Middle frontal gyrus (tissue), 1 donor: ENCODE measurements at regions not wholly inside any gene's neighbourhood (a gene's known extent, or its start where the extent isn't known, plus 50 kb on each side); places are given as distances from the start of the nearest gene placed in this dataset.
"Not testable (repeated sequence)": the region's sequence is repeated elsewhere in the genome, so short reads cannot be mapped to it uniquely, and the experiment has no call there.

Experiments
- DNase-seq: peaks from one replicate; pipeline ENCODE4 v3.0.0-alpha.2; 2015; ENCODE audit warnings: low spot score; ENCODE audit errors: extremely low spot score

- DNase-seq: no peak
These were observed 160.2 kb downstream of the TOX3 start for GRCh38 chr16:52386694-52387093.

GRCh38 chr16:52384378-52384777 lies 162.6 kb downstream of the TOX3 start:
- DNase-seq: no peak

- no peak for DNase-seq
These were observed 163.2 kb downstream of the TOX3 start for GRCh38 chr16:52383640-52384292.

GRCh38 chr16:52383119-52383518 lies 163.8 kb downstream of the TOX3 start:
- no peak for DNase-seq

- no peak for DNase-seq
These were observed 167.4 kb downstream of the TOX3 start for GRCh38 chr16:52379551-52379950.

GRCh38 chr16:52376676-52377280 lies 170.2 kb downstream of the TOX3 start:
- DNase-seq: no peak

- DNase-seq: no peak
These were observed 174.6 kb downstream of the TOX3 start for GRCh38 chr16:52372313-52372712.

- no peak for DNase-seq
These were observed 178.1 kb downstream of the TOX3 start for GRCh38 chr16:52368859-52369258.

GRCh38 chr16:52367821-52368220 lies 179.1 kb downstream of the TOX3 start:
- DNase-seq: no peak

GRCh38 chr16:52366983-52367382 lies 180.0 kb downstream of the TOX3 start:
- no peak for DNase-seq

GRCh38 chr16:52364500-52364899 lies 182.4 kb downstream of the TOX3 start:
- DNase-seq: no peak

- no peak for DNase-seq
These were observed 183.9 kb downstream of the TOX3 start for GRCh38 chr16:52363082-52363481.

GRCh38 chr16:52357711-52358110 lies 189.2 kb downstream of the TOX3 start:
- no peak for DNase-seq

GRCh38 chr16:52353249-52353648 lies 193.7 kb downstream of the TOX3 start:
- DNase-seq: no peak

- DNase-seq: no peak
These were observed 195.5 kb downstream of the TOX3 start for GRCh38 chr16:52351451-52351850.

GRCh38 chr16:52350031-52350642 lies 196.8 kb downstream of the TOX3 start:
- DNase-seq: no peak

GRCh38 chr16:52346709-52347108 lies 200.2 kb downstream of the TOX3 start:
- DNase-seq: no peak

- not testable (repeated sequence) for DNase-seq
These were observed 213.3 kb downstream of the TOX3 start for GRCh38 chr16:52333673-52334072.

GRCh38 chr16:52320930-52321439 lies 226.0 kb downstream of the TOX3 start:
- DNase-seq: no peak

GRCh38 chr16:52318302-52319009 lies 228.5 kb downstream of the TOX3 start:
- no peak for DNase-seq

GRCh38 chr16:52316241-52316640 lies 230.7 kb downstream of the TOX3 start:
- no peak for DNase-seq

GRCh38 chr16:52312716-52313115 lies 234.2 kb downstream of the TOX3 start:
- no peak for DNase-seq
